ENCODE measurements at regions not wholly inside any gene's neighbourhood (a gene's known extent, or its start where the extent isn't known, plus 50 kb on each side); places are given as distances from the start of the nearest gene placed in this dataset.
"Not testable (repeated sequence)": the region's sequence is repeated elsewhere in the genome, so short reads cannot be mapped to it uniquely, and the experiment has no call there.

DNA sequence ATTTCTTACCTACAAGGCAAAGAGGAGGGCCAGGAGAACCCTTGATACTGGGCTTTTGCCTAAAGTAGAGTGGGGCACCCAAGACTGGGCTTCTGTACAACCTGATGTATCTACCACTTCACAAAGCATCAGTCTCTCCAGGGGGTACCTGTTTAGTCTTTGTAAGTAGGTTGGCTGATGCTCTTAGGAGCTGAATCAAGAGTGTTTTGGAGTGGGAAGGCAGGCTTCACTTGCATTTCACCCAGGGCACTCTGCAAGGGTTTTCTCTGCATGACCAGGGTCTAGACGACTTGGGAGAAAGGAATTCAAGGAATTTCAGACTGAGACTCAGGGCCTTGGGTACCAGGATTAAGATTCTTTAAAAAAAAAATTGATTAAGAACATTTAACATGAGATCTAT, 361.5 kb downstream of the RFC3 start:
- DNase-seq = no peak

DNA sequence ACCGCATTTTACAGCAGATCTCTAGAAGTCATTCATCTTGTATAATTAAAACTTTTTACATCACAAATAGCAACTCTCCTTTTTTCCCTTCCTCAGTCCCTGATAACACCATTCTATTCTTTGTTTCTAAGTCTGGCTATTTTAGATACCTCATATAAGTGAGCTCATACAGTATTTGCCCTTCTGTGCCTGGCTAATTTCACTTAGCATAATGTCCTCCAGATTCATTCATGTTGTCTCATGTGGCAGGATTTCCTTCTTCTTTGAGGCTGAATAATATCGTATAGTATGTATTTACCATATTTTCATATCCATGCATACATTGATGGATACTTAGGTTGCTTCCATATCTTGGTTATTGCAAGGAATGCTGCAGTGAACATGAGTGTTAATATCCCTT, 362.0 kb downstream of the RFC3 start:
- DNase-seq = no peak

DNA sequence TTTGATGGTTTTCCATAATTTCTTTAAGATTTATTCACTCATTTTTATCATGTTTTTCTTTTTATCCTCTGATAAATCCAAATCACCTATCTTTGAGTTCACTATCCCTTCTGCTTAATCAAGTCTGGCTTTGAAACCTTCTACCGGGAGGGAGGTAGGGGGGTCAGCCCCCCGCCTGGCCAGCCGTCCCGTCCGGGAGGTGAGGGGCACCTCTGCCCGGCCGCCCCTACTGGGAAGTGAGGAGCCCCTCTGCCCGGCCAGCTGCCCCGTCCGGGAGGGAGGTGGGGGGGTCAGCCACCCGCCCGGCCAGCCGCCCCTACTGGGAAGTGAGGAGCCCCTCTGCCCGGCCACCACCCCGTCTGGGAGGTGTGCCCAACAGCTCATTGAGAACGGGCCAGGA, 363.3 kb downstream of the RFC3 start:
- DNase-seq = not testable (repeated sequence)

DNA sequence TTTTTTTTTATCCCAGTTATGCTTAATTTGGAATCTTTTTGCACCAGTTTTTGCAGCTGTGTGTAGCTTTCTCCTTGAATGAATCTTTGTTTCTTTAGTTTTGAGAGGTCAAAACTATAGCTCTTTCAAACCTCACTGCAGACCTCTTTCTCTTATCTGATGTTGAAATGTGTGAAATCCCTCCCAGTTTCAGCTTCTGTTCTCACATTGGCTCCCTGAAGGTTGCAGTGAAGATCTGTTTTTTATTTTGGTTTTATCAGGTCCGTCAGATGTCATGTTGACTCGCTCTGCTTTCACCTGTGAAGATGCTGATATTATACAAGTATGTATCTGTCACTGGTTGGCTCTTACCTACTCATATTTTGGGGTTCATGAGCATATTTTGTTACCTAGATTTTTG, 372.0 kb downstream of the RFC3 start:
- DNase-seq = no peak

DNA sequence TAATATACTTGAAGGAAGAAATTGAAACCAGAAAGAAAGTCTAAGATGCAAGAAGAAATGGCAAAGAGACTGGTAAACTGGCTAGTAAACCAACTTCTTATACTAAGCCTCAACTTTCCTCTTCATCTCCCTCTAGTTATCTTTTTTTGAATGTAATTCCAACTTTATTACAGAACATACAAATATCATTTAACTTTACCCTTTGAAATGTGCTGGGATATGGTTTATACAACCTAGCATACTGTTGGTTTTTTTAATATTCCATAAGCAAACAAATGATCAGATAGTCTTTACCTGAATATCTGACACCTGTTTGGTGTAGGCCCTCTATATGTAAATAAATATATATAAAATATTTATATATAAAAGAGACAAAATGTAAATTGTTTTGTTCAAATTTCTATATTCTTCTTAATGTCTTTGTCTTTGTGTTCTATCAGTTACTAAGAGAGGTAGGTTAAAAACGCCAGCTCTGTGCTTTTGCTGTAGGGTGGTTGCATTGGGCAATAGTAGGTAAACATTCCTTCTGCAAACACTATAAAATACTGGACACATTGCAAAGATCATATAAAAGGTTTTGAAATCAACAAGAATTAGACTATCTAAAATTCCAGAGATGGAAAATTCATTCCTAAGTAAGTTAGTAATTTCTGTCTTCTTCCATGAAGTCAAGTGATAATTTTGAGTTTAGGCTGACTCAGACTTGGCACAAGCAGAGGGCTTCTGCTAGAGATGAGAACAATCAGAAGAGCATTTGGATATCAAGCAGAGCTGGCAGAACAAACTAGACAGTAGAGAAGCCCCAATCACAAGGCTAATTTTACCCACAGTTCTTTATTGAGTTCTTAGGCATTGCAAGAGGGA, 383.3 kb downstream of the RFC3 start:
- DNase-seq = no peak

DNA sequence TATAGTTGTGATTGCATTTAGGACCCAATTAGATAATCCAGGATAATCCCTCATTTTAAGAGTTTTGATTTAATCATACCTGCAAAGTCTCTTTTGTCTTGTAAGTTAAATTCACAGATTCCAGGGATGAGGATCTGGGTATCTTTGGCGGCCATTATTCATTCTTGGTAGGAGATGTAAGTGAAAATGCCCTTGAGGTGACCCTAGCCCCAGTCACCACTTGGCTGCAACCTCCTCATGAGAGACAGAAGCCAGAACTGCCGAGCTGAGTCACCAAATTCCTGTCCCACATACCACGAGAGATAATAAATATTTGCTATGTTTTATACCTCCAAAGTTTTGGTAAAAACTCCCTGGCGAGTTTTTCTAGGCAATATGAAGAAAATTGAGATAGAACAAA, 389.4 kb downstream of the RFC3 start:
- DNase-seq = no peak

DNA sequence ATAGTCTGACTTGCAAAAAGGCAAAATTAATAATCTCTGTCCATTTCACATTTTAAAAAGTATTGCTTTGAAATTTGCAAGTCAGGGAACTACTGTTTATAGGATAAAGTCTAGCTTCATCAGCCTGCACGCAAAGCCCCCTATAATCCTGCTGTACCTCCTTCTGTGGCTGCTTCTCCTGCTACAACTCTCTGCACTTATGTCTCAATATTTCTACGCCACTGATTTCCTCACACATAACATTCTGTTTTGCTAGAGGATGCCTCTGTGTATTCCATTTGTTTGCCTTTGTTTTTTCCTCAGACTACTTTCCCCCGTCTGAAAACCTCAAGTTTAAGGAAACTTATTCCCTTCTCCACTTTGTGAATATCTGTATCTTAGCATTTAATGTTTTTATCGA, 389.9 kb downstream of the RFC3 start:
- DNase-seq = no peak

DNA sequence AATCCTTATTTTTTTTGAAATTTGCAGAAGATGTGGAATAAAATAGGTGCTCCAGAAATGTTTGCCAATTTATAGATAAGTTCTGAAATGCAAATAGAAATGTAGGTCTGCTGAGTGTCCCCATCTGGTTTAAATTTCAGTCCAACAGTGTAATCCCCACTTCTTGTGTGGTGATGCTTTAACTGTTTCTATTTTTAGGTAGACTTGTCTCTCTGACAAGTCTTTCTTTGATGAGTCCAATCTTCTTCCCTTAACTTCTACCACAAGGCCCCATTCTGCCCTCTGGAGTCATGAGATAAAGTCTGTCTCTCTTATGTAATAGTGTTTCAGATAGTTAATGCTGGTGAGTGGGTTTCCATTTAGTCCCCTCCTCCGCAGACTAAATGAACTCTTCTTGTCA, 390.4 kb downstream of the RFC3 start:
- DNase-seq = no peak

DNA sequence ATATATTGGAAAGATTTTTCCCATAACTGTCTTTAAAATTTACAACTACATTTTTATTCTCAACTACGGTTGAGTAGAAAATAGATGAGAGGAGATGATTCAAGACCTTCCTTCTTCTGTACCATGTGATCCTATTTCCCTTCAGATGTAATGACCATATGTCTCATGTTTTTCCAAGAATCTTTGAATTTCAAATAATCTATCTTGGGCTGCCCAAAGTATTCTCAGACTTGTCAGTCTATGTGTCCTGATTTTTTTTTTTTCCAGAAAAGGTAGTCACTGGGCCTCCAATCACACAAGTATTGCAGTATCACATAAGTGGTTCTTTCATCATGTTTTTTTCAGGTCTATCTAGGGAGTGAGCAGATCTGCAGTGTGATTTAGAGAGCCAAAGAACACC, 392.4 kb downstream of the RFC3 start:
- no peak for DNase-seq

DNA sequence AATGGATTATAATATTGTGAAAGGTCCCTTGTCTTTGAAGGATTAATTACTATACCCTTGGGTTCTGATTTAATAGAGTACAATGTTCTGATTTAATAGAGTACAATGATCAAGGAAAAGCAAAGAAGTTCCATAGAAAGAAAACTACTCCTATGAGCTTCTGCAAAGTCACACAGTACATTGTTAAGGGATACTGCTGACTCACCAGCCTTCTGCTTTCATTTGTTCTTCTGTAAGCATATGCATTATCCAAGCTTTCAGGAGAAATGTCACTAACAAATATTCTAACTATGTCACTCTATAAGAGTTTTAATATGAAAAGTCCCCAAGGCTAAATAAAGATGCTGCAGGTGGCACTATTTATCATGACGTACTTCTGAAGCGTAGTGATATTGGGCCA, 396.7 kb downstream of the RFC3 start:
- DNase-seq = no peak

DNA sequence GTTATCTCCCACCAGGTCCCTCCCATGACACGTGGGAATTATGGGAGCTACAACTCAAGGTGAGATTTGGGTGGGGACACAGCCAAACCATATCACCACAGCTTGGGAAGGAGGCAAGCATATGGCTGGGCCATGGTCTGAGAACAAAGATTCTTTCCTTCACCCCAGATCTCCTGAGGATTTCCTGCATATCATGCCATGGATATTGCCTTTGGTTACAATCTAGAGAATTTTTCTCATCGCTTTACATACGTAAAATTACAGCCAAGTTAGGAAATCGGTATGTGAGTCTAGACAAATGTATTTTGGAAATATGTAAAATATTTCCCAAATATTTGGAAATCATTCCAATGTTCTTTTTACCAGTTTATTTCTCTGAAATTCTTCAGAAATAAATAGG, 398.3 kb downstream of the RFC3 start:
- no peak for DNase-seq

DNA sequence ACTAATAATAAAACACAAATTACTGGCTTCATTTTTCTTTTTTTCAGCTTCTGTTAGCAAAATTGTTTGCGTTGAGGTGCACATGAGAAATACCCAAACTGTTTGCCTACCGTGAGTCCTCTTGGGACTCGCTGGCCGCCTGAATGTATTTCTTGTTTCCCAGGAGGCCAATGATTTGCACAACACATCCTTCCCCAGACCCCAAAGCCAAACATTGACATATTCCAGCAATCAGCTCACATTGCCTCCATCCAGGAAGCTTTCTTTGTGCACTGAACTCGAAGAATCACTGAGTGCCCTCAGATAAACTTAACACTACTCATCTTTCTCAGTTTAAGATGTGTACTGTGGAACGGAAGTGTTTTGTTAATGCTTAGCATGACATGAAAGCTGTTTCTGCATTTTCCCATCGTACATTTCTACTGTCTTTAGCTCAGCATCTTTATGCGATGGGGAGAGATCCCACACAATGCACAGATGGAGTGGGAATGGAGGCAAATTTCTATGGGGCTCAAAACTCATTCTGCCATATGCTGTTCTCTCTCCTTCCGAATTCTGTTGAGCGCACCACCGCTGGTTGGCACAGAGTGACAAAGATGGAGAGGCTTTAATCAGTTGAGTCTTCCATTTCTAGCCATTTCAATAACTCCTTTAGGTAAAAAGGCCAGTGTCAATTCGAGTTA, 399.5 kb downstream of the RFC3 start:
- DNase-seq = no peak

DNA sequence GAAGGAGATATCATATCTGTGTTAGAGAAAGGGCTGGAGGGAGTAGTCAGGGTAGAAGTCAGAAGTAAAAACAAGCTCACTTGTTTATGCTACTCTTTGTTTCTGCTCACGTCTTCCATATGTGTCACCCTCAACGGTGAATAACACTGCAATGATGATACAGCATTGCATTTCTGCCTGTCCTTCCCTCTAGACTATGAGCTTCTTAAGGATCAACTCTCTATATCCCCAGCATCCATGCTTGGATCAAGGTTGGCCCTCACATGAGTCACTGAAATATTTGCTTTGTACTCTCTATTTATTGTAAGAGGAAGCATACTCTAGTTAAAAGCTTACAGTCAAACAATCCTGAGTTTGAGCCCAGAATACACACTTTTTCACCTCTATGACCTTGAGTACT, 406.0 kb downstream of the RFC3 start:
- DNase-seq = no peak

DNA sequence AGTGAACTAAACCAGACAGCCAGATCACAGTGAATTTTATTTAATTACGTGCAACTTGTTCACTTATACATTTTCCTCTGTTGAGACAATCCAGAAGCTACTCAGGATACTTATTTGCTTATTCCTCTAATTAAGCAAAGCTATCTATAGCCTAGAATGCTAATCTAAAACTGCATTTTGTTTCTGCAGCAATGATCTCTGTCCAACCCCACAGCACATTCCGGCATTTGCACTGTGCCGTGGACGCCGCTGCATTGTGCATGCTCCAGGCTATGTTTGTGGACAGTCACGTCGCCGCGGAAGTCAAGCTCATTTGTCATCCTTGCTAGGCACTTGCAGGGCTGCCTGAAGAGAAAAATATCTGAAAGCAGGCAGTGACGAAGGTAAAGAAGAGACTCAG, 406.9 kb downstream of the RFC3 start:
- DNase-seq = no peak

DNA sequence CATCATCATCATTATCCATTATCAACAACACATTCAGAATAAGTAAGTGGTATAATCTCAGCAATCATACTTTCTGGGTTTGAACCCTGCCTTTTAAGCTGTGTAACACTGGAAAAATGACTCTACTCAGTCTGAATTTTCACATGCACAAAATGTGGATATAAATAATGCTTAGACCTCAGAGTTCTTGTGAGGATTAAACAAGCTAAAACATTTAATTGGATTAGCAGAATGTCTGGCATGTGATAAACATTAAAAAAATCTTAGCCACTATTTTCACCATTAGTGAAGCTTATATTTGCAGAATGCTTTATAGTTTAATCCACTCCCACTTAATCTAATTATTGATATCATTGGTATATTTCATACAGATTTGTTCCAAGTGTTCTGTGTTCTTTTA, 412.3 kb downstream of the RFC3 start:
- DNase-seq = no peak

DNA sequence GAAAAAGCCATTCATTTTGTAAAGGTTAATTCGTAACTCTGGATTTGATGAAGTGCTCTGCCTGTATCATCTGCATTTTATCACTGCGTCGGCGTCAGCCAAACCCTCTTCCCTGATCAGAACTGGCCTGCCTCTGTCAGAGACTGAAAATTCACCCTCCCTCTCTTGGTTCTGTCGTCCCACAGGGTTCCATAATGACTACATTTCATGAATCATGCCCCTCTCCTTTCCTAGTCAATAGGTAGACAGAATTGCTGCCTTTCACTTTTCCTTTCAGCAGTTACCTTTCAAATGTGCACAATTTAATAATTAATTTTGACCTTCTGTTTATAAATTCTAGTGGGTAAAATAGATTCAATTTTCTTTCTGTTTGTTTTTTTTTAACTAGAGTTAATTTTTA, 423.4 kb downstream of the RFC3 start:
- DNase-seq = no peak

DNA sequence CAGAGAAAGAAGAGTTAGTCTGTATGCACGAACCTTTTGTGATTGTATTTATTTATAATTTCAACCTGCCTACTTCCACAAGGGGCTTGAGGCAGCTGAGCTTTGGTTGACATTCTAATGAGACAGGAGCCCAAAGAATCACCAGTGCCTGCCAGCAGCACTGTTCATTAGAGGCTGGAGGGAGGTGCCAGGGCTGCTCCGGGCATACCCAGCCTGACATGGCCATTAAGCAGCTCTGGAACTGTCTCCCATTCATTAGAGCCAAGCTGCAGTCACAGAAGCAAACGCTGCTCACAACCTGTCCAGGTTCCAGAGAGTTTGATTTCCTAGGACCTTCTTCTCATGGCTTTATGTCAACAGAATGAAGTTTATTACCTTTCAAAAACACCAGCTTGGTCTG, 425.5 kb downstream of the RFC3 start:
- no peak for DNase-seq

DNA sequence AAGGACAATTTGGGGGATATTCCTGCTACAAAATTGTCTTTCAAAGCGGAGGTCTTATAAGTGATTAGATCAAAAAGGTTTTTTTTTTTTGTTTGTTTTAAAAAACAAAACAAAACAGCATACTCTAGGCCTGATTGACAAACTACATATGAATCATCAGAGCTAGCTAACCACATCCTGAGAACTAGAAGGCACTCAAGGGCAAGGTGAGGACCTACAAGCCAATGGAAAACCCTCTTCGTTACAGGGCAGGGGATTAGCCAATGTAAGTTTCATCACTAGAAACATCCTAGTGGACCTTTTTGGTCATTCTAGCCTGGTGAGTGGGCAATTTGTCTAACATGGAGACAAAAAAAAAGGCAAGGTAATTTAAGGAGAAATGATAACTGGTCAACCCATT, 428.6 kb downstream of the RFC3 start:
- DNase-seq = no peak

DNA sequence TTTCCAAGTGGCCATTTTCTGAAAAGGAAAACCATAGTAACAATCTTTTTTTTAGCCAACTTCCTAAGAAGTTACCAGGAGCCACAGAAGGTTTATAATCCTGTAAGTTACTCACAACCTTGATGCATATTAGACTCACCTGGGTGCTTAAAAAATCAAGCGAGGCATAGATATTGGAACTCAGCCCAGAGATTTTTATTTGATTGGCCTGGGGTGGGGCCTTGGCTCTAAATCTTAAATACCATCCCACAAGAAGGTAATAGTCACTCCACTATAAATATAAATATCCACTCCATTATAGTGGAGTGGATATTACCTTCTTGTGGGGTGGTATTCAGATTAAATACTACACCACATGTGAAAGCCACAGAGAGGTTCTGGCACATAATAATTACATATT, 429.6 kb downstream of the RFC3 start:
- peak; percentile 57 for DNase-seq

DNA sequence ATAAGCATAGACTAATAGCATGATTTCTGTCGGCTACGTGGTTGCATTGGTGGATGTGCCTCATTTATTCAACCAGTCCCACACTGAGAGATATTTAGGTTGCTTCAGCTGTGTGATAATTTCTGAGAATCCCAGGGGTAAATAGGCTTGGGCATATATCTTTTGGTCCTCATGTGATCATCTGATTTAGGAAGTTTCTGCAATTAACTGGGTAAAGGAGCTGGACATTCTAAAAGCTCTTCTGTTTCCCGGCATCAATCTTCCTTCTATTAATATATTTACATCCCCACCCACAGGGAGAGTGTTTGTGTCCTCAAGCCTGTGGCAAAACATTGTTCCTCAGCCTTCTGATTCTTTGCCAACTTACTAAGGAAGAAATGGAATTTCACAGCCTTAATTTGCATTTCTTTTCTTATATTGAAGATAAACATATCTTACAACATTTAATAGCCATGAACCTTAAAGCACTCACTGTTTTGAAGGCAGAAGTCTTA, 431.6 kb downstream of the RFC3 start:
- no peak for DNase-seq

DNA sequence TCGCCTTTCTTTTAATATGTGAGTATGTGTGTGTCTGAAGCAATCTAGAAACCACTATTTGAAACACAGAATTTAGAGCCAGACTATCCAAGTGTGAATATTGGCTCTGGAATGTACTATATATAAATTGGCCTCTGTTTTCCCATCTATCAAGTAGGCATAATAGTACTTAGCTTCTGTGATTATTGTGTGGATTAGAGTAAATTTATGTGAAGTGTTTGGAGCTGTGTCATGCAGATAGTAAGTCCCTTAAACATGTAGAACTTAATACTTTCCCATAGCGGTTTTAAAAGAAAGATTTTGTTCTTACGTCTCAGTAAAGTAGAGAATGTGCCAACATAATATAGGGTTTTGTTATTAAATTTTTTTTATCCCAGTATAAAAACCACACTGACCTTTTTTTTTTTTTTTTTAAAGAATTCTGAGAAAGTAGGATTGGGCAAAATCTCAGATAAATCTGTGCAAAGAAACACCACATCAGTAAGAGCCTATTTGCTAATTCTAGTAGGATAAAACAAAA, 432.3 kb downstream of the RFC3 start:
- DNase-seq = no peak

DNA sequence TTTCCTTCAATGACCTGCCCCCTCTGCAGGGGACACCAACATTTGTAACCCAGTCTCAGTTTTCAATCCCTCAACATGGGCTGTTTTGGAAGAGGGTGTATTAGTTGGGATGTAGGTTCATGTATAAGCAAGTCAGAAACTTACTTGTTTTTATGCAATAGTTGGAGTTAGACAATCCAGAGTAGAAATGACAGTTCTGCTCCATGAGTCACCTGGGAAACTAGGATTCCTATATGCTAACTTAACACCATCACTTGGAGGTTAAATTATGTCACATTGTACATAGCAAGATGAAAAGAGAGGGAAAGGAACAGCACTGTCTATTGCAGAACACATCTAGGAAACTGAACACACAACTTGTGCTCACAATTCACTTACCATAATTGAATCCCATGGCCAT, 436.4 kb downstream of the RFC3 start:
- DNase-seq = no peak

DNA sequence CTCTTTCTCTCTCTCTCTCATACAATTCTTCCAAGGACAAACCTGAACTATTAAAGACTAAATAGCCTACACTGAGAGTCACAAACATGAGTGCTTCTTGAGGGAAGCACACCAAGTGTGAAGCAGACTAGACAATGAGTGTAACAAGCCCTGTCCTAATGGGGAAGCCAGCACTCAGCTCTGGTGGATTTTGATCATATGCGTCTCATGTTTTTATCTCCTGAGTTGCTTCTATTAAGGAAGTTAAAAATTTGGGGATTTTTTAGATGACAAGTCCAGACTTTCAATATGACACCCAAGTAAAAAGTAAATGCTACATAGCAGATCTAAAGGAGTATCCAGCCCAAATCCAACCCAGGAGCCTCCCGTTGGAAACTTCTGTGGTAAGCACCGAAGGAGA, 437.8 kb downstream of the RFC3 start:
- no peak for DNase-seq

DNA sequence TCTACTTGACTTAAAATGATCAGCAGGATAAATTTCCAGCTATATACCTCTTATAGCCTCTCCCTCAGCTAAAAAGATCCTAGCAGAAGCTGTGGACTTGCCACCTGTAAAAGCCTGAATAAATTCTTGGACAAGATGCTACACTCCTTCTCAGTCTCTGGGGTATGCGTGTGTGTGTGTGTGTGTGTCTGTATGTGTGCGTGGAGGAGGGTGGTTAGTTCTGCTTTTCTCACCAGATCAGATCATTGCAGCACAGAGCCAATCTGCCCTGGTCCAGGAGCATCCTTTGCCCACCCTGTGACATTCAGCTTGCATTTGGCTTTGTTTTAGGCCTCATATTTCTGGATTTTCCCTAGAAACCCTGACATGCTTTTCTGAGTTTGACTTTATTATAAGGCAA, 438.3 kb downstream of the RFC3 start:
- DNase-seq = no peak

Measured in NCI-H1105 (cell line).